Right renal cortex interstitium (tissue), 3 donors: ENCODE measurements at regions not wholly inside any gene's neighbourhood (a gene's known extent, or its start where the extent isn't known, plus 50 kb on each side); places are given as distances from the start of the nearest gene placed in this dataset.

Experiments used
- DNase-seq, 3 donors: peaks; one replicate each; pipeline ENCODE4 v3.0.0-alpha.2; 2013; ENCODE audit warnings: low read depth in 3 of 3, low spot score in 2 of 3

DNA sequence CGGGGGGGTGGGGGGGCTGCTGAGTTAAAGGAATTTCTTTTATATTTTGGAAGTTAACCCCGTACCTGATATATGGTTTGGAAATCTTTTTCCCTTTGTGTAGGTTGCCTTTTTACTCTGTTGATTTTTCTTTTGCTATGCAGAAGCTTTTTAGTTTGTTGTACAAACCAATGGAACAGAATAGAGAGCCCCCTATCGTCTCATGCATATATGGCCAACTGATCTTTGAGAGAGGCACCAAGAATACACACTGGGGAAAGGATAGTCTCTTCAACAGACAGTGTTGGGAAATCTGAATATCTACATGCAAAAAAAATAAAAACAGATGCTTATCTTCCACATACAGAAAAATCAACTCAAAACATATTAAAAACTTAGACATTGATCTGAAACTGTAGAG, 647.8 kb upstream of the KLHL29 start:
- no peak for DNase-seq

DNA sequence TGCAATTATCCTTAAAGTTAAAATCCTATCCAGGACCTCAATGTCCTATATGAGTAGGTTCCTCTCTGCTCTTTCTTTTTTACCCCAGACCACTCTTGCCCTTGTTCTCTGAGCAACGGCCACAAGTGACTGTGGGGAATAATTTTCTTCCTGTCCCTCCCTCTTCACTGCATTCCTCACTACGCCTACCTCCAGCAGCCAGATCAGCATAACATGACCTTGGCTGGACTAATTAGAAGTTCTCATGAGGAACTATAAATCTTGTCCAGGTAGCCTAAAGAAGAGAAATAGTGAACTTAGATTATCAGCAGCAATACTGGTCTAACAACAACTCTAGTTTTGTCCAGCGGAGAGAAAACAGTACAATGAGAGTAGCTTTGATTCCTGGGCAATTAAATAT, 643.8 kb upstream of the KLHL29 start:
- no peak for DNase-seq

DNA sequence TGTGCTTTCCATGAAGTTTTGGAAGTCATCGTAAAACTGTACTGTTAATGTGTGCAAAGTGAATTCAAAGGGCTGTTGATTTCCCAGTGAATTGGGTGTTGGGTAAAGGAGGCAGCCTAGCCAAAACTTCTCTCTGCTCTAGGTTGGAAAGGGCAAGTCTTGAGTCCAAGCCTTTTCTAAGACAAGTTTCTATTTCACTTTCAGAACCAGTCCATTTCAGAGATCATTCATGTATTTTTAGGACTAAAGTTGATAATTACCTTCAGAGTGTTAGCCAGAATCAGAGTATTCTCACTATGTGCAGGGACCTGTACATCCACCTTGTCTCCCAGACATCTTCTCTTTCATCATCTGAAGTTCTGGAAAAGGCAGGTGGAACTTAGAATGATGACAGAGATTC, 636.1 kb upstream of the KLHL29 start:
- DNase-seq: no peak

DNA sequence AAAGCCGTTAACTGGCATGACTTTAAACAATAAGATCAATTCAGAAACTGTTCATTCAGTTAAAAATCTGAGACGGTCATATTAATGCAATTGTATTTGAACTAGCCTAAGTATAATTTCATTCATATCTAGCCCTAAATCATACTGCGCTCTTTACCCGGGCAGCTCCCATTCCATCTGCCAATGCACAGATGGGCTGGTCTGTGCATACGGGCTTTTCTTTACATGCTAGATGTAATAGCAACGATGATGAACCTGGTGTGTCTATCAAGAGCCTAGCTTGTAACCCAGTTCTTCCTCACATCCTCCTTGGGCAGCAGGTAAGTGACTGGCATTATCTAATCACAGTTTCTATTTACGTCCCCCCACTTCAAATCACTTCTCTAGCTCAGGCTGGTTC, 631.5 kb upstream of the KLHL29 start:
- no peak for DNase-seq

DNA sequence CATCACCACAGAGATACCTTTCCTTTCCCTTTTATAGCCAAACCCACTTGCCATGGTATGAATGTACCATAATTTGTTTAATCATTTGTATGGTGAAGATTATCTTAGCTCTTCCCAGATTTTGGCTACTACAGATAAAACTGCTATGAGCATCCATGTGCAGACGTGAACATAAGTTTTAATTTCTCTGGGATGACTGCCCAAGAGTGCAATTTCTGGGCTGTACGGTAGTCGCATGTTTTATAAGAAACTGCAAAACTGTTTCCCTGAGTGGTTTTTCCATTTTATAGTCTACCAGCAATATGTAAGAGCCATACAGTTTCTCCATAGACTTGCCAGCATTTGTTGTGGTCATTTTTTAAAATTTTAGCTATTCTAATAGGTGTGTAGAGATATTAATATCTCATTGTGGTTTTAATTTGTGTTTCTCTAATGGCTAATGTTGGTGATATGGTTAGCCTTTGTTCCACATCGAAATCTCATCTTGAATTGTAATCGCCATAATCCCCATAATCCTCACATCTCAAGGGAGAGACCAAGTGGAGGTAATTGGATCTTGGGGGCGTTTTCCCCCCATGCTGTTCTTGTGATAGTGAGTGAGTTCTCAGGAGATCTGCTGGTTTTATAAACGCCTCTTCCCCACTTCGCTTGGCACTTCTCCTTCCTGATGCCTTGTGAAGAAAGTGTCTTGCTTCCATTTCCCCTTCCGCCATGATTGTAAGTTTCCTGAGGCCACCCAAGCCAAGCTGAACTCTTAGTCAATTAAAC, 628.5 kb upstream of the KLHL29 start:
- DNase-seq: no peak

DNA sequence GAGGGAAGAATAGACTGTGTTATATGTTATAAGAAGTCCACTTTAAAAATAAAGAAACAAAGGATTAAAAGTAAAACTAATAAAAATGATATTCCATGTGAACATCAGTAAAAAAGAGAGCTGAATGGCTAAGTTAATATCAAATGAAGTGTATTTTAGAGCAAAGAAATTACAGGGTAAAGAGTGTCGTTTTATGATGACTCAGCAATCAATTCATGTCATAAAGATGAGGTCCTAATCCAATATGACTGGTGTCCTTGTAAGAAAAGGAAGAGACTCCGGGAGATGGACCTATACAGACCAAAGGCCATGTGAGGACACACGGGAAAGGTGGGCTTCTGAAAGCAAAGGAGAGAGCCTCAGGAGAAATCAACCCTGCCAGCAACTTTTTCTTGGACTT, 615.5 kb upstream of the KLHL29 start:
- DNase-seq: no peak

DNA sequence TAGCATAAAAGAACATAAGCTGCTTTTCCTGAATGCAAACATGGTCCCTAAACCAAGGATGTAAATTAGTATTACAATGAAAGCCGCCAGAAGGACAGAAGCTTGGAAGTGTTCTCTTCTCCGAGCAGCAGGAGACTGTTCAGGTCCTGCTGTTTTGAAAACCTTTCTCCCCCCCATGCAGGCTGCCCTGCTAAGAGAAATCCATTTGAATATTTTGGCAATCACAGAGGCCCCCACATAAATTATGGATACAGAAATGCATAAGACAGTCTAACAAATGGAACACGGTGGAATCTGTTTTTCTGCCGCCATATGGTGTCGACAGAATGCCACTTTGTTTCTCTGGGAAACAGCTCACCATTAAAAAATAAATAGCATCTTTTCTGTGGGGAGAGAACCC, 600.4 kb upstream of the KLHL29 start:
- no peak for DNase-seq

DNA sequence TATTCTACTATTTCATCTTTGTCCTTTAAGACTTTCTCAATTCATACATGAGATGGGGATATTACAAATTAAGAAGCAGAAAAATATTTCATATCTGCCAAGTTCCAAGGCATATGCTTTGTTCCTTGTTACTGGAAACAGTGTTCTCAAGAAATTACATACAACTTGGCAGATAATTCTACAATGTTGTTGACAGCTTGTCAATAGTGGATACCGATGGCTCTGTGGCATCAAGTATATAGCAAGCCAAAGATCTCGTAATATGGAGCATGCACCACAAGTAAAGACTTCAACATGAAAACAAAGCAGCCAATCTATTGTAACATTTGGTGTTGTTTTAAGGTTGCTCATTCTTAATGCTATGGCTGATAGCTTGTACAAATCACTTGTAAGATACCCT, 598.2 kb upstream of the KLHL29 start:
- no peak for DNase-seq

DNA sequence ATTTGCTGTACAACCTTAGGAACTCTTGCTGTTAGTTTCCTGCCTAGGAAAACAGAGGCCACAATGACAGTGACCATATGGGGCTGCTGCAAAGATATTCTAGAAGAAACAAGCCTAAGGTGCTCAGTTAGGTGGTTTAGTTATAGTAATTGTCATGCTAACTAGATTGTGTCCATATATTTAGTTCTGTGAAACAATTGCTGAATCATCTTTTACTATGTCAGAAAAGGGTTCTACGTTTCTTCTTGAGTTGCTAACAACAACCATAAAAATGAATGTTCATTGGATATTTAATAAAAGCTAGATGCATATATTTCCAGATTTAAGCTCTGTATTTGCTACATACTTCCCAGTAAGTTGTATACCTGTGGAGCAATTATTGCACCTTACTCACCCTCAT, 597.2 kb upstream of the KLHL29 start:
- DNase-seq: no peak

DNA sequence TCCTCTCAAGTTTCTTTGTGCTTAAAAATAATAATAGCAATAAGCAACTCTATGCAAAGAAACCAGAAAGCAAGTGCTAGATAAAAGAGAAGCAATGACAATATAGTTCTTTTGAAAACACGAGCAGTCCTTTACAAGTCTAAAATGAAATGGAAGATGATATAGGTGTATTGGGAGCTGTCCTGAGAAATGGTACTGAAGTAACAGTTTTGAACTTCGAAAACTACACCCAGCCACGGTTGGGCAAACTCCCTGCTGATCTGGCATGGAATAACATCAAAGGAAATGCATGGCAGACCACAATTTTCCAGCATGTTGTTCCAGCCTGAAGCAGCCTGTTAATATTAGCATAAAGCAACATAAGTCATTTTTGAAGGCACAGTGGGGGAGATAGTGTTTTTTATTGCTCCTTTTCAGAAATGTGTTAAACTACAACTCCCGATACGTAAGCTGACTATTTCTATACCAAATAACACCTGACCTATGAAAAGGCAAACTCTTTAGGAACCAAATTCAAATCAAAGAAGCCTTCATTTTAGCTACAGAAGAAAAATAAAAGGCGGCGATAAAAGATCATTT, 596.1 kb upstream of the KLHL29 start:
- no peak for DNase-seq

DNA sequence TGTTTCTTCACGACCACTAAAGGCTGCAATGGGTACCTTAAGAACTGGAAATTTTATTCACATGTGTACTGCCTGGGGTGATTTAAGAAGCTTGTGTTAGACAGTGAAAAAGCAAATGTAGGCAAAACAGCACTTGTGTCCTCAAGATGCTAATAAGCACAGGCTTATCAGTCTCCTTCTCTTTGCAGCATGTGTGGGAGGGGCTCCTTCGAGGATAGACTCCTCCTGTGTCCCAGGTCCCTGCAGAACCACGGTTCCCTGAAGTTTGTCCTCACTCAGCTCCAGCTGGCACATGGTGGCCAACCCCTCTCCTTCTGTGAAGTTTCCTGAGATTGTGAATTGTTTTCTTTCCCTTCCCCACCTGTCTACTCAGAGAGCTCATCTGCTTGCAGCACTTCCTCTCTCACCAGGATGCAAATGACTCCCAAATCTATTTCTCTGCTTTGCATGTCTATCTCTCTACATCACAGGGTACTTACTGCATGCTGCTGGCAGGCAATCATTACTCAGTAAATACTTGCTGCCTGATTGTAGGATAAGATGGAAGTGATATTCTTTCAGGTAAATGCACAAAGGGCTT, 589.6 kb upstream of the KLHL29 start:
- DNase-seq: no peak

DNA sequence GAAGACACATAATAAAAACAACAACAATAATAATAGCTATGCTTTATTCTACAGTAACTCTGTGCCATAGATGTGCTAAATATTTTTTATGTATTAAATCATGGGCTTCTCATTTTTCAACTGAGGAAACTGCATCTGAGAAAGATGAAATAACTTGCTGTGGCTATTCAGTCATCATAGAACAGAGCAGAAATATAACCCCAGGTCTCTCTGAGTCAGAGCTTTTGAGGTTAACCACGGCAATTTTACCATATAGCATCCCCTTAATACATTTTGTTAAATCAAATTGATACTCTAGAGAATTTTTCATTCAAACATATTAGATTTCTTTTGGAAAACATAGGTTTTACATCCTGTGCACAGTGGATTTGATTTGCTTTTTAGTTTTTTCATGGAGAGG, 586.6 kb upstream of the KLHL29 start:
- no peak for DNase-seq

DNA sequence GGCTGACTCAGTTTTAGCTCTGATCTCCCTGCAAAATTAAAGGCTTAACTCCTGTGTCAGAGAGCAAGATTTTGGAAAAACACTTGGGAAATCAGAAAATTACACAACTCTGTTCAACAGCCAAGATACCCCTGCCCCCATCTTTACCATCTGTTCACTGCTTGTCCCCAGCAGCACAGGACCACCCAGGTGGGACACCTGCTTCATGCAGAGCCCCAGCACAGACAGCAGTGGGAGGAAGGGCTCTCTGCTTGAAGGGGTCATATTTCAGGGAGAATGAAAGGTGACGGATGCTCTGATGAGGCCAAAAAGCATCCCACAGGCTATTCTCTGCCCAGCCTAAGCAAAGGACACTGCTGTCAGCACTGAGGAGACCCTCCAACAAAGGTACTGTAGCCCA, 584.6 kb upstream of the KLHL29 start:
- DNase-seq: no peak

DNA sequence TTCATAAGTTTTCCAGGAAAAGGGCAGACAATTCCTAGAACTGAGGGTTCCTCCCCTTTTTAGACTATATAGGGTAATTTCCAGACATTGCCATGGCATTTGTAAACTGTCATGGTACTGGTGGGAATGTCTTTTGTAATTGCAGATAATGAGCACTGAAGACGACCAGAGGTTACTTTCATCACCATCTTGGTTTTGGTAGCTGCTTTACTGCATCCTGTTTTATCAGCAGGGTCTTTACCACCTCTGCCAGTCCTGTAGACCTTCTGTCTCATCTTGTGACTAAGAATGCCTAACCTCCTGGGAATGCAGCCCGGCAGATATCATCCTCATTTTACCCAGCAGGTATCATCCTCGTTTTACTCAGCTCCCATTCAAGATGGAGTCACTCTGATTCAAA, 583.9 kb upstream of the KLHL29 start:
- no peak for DNase-seq

DNA sequence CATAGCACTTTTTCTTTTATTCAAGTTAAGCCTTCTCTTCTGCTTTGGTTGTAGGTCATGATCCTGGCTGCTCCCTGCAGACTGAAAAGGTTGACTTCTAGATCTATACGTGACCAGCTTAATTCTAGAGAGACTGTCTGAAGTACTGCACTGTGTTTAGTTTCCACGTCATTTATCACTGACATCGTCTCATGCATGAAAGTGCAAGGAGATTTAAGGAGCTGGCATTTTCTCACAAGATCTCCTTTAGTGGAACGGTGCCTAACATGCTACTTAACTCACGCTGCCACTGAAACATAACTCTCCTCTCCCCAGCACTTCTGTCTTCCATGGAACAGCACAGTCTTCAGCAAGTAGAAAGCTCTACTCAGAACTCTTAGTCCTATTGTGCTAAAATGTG, 583.0 kb upstream of the KLHL29 start:
- DNase-seq: no peak

DNA sequence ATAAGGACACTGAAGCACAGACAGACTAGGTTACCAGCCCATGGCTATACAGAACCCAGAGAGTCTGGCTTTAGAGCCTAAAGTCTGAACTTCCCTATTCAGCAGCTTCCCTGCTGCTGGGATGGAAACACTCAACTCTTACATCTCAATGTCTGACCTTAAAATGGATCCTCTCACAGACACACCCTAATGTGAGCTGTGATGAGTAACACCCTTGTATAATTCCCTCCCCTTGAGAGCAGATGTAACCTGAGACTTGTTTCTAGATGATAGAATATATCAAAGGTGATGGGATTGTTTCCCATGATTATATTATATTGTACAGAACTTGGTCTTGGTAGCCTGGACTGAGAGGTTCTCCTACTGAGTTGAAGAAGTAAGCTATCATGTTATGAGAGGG, 577.1 kb upstream of the KLHL29 start:
- no peak for DNase-seq

DNA sequence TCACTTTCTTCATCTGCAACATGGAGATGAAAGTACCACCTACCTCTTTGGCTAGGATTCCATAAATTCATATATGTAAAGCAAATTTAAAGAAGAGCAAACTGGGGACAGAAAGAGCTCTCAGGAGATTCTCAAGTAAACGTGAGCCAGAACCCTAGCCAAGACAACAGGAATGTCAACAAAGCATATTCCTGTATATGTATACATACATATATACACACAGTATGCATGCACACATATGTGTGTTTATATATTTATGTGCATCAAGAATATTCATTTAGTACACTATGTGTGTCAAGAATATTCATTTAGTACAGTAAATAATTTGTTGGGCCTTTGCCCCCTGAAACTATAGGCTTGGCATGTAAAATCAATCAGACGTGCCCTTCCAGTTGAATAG, 574.4 kb upstream of the KLHL29 start:
- DNase-seq: no peak

DNA sequence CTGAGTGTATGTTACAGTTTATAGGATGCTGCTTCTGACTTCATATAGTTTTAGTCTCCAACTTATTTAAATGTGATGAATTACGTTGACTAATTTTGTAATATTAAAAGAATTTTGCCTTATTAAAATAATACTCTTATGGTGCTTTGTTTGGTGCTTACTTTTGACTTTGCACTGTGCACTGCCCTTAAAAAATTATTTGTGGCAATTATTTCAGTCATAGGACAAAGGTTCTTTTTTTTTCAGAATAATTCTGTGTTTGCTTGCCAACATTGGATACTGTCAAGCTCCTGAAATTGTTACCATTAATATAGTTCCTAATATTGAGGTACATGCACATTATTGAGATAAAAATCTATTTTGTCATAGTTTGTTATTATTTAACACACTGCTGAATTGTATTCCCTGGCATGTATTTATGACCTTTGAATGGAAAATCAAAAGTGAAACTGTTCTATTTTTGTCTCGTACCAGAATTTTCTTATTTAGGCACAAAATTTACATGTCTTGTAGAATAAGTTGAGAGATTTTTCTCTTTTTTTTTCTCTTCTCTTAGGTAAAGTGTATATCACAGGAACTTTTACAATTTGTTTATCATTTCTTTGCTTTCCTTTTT, 572.8 kb upstream of the KLHL29 start:
- no peak for DNase-seq

DNA sequence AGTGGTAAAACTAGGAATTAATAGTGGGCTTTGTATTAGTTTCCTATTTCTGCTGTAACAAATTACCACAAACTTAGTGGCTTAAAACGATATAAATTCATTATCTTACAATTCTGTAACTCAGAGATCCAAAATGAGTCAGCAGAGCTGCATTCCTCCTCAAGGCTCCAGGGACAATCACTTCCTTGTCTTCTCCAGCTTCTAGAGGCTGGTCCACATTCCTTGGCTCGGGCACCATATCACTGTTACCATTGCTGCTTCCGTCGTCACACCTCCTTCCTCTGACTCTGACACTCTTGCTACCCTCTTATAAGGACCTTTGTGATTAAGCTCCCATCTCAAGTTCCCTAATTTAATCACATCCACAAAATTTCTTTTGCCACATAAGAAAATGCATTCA, 567.8 kb upstream of the KLHL29 start:
- no peak for DNase-seq

DNA sequence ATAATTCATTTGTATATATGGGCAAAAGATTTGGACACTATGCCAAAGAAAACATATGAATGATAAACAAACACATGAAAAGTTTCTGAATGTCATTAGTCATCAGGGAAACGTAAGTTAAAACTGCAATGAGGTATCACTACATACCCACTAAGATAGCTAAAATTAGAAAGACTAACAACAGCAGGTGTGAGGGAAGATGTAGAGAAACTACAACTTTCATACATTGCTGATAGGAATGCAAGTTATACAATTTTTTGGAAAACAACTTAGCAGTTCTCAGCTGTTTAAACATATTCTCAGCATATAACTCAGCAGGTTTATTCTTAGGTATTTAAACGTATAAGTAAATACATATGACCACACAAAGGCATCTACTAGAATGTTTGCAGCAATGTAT, 563.5 kb upstream of the KLHL29 start:
- DNase-seq: no peak

DNA sequence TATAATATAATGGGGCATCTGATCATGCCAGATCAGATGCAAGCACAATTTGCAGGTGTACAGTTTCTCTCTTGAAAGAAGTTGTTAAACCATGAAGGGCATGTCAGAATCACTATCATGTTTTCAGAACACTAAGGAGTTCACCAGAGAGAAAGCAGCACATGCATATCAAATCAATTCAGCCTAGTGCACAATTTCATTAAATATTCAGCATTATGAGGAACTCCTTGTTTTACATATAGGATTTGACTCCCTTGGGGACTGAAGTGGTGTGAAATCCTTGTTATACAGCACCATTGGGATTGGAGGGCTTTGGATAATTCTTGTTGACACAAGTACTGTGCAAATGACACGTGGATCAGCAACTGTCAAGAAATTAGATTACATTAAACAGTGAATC, 562.1 kb upstream of the KLHL29 start:
- no peak for DNase-seq

DNA sequence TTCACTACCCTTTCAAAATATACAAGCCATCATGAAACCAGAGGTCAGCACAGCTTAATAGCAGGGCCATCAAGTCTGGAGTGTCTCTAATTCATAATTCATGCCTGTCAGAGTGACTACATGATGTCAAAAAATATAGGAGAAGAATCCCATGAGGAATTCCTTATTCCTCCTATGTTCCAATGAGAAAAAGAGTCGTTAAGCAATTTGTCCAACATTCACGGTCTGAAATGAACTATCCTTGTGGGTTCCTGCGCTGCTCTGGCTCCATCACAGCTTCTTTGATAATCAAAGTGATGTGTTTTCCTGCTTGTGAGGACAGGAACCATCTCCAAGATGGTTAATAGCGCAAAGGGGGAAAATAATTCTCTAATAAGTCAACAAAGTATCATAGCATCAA, 560.4 kb upstream of the KLHL29 start:
- DNase-seq: no peak
